ENCODE measurements at regions not wholly inside any gene's neighbourhood (a gene's known extent, or its start where the extent isn't known, plus 50 kb on each side); places are given as distances from the start of the nearest gene placed in this dataset.

DNA sequence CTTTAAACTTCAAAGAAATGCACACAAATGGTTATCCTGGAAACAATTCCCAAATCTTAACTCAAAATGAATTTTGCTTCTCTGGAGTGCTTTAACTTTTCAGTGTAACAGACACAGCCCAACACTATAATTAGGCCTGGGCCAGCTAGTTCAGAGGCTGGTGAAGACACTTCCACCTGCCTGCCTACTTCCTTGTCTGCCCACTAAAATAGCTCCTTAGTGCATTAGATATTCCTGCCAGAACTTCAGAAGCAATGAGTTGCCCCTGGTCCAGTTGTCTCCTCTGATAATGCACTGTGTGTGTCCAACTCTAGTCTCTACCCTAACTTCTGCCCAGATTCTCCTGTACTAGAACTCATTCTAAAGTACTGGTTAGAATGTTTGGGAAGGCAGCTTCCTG lies 150.9 kb upstream of the PRSS58 start:
- DNase-seq (ENCODE audit: low read depth) = no peak

- no peak for DNase-seq (ENCODE audit: low read depth)
Measured at GRCh38 chr7:142407939-142408570, 150.2 kb upstream of the PRSS58 start.

- DNase-seq (ENCODE audit: low read depth) = no peak
Measured at GRCh38 chr7:142405122-142405765, 147.4 kb upstream of the PRSS58 start.

- DNase-seq (ENCODE audit: low read depth) = no peak
Measured at GRCh38 chr7:142401951-142402350, 144.1 kb upstream of the PRSS58 start.

- DNase-seq (ENCODE audit: low read depth) = no peak
Measured at GRCh38 chr7:142400042-142400533, 142.2 kb upstream of the PRSS58 start.

GRCh38 chr7:142391191-142391992 lies 133.5 kb upstream of the PRSS58 start:
- no peak for DNase-seq (ENCODE audit: low read depth)

- DNase-seq (ENCODE audit: low read depth) = no peak
Measured at GRCh38 chr7:142389544-142389943, 131.7 kb upstream of the PRSS58 start.

DNA sequence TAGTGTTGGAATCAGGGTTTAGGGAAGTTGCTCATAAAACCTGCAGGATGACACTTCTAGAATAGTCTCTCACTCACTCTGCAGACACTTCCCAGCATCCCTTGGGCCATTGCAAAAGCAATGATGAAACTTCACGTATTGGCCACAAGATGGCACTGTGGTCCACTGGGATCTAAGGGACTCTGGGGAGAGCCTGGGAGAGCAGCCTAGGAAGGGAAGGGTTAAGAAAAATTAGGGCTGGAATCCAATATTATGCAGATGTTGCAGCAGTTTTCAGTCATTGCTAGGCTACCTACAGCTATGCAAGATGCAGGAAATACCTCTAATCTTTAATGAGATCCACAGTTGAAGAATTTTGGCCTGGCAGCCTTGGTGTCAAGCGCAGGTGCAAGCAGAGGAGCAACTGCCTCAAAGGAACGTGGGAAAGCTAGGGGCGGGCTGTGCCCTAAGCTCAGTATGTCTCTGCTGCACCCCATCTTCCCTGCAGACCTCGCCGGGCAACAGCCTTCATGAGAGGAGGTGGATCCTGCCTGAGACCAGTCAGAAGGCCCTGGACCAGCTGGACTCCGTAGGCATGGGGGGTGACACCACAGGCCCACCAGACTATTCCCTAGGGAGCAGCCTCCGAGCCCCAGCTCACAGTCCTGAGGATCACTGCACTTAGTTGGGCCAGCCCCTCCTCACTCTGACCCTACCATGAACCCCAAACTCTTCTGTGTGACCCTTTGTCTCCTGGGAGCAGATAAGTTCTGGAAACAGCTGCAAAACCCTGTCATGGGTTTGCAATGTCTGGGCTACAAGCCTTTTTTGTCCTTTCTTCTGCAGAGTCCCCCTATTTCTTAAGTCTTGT lies 127.9 kb upstream of the PRSS58 start:
- no peak for DNase-seq (ENCODE audit: low read depth)

DNA sequence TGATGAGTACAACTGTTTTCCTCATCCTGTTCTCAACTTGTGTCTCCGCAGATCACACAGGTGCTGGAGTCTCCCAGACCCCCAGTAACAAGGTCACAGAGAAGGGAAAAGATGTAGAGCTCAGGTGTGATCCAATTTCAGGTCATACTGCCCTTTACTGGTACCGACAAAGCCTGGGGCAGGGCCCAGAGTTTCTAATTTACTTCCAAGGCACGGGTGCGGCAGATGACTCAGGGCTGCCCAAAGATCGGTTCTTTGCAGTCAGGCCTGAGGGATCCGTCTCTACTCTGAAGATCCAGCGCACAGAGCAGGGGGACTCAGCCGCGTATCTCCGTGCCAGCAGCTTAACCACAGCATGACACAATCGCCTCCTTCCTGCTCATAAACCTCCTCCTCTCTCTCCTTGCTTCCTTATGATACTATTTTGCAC lies 126.7 kb upstream of the PRSS58 start:
- no peak for DNase-seq (ENCODE audit: low read depth)

DNA sequence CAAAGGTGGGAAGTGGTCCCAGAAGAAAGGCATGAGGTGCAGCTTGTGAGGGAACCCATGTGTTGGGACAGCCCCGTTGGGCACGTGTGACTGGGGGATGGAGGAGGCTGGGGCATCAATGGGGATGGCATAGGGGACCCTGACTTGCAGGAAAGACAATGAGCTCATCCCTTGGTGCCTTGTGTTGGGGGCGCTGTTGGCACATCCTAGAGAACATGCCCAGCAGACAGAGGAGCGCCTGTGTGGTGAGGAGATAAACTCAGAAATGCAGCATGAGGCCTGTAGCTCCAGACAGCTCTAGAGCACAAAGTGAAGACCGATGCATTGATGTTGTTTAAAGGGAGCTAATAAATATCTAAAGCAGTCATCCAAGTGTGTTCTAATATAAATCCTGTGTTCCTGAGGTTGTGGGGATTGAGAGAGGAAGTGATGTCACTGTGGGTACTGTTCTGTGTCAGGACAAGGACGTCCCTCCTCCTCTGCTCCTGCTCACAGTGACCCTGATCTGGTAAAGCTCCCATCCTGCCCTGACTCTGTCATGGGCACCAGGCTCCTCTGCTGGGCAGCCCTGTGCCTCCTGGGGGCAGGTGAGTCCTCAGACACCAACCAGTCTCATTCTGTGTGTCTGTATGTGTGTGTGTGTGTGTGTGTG lies 126.1 kb upstream of the PRSS58 start:
- no peak for DNase-seq (ENCODE audit: low read depth)

DNA sequence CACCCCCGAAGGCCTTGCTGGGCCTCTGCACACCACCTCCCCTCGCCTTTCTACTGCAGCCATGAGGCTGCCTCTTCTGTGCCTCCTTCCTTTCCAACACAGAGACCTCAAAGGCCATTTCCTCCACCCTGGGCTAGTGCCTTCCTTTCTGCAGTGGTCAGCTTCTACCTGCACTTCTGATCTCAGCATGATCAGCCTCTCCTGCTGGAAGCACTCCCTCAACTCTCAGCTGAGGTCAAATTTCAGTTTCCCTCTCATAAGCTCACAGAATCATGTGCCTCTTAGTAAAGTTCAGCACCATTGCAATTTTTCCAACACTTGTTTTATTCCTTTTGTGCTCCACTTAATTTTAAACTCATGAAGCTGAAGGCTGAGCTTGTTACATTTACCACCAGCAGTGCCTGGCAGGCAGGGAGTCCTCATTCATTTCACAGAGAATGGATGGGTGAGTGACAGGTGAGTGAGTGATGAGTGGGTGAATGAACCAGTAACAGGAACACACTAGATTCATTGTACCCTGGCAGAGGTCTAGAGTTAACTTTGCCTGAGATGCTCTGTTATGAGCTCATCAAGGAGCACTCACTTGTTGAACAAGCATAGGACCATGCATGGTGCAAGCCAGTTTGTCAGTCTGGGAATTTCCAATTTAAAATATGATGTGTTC lies 124.0 kb upstream of the PRSS58 start:
- no peak for DNase-seq (ENCODE audit: low read depth)

DNA sequence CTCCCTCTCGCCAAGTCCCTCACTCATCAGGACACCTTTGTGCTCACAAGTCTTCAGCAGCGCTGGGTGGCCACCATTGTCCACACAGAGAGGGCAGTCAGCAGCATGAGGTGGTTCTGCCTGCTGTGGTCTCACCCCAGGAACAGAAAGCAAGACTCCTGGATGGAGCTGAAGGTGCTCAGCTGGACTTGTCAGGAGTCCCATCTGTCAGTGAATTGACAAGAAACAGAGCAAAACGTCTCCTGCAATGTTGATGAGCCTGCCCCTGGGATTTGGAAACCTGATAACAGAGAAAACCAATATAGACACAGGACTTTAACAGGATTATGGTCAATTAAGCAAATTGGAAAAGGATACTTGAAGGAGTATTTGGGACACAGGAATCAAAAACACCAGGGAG lies 122.2 kb upstream of the PRSS58 start:
- DNase-seq (ENCODE audit: low read depth) = no peak

GRCh38 chr7:142379201-142379885 lies 121.5 kb upstream of the PRSS58 start:
- DNase-seq (ENCODE audit: low read depth) = no peak

- DNase-seq (ENCODE audit: low read depth) = no peak
Measured at GRCh38 chr7:142377567-142377966, 119.7 kb upstream of the PRSS58 start.

GRCh38 chr7:142376356-142376997 lies 118.6 kb upstream of the PRSS58 start:
- no peak for DNase-seq (ENCODE audit: low read depth)

DNA sequence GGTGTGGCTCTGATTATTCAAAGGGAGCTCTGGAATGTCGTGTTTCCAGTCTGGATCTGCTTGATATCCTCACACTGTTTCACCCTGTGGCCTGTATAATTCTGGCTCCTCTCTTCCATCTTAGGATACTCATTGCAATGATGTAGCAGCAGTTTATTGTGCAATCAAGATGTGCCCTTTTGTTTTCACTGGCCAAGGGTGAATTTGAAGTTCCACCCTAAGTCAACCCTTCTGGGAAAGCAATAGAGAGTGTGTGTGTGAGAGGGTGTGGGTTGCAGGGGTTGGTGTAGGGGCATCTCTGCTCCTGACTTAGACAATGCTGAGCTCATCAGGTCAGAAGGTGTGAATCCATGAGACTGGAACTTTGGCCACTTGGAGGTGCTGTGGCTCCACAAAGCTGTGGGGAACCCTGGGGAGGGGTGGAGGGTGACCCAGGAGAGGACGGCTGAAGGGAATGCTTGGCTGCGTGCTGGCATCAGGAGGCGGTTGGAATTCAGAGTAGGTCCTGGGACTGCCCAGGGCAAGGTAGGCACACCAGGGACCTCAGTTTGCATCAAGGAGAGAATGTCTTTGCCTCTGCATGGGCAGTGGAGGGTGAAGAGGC lies 118.0 kb upstream of the PRSS58 start:
- DNase-seq (ENCODE audit: low read depth) = no peak

GRCh38 chr7:142372727-142373126 lies 114.9 kb upstream of the PRSS58 start:
- no peak for DNase-seq (ENCODE audit: low read depth)

DNA sequence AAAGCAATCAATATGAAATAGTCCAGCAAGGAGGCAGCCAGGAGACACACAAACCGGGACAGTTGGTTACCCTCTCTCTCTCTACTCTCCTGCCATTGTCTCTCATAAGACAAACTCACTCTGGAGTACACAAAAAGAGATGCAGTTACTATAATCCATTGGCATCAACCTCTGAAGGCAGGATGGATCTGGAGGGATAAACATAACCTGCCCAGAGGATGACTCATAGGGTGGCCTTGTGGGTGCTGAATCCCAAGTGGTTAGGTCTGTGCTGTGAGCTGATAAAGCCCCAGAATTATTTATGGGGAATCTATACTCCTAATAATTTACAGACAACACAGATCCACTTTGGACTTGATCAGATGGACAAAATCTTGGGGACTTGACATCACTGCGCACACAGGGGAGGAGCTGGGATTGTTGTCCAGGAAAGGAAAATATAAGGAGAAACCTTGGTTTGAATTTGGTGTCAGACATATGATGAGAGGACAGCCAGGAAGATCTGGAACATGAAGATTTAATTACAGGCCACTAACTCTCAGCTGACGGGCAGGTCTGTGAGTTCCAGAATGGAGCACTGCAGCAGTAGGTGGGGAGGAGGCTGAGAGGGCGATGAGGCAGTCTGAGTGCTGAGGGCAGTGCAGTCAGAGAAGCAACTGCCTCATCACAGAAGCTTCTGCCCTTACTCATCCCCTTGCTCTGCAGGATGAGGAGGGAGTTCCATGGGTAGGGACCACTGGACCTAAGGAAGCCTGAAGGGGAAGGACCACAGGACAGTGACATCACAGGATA lies 113.9 kb upstream of the PRSS58 start:
- DNase-seq (ENCODE audit: low read depth) = no peak

DNA sequence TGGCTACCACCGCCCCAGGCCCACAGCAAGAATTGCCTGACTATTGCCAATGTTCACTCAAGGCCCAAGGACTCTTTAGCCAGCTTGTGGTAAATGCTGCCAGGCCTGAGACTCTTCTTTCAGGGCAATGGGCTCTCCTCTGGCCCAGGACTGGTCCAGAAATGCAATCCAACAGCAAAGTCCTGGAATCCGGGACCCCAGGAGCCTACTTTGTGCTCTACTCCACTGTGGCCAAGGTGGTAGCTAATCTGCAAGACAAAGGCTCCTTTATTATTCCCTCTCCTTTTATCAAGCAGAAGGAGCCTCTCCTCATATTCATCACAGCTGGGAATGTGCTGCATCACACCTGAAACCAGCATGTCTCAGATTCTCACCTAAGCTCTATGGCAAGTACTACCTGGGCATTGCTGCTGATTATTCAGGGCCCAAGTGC lies 107.6 kb upstream of the PRSS58 start:
- DNase-seq (ENCODE audit: low read depth) = no peak

Measured in stimulated activated CD8-positive, alpha-beta memory T cell treated with anti-CD3 and anti-CD28 coated beads, Interleukin-15, amount 100 ng/mL, for 24 hours (primary cell).